ENCODE measurements at regions not wholly inside any gene's neighbourhood (a gene's known extent, or its start where the extent isn't known, plus 50 kb on each side); places are given as distances from the start of the nearest gene placed in this dataset.

GRCh38 chr11:80204021-80204420 is 763.2 kb upstream of the TENM4 start:
- DNase-seq (no peak), FAIRE-seq (no peak)
- no peak overlapping the region for H3K27ac ChIP-seq (ENCODE audit: low read depth in 1 of 3, low read length in 2 of 3)
- H3K4me3 ChIP-seq (ENCODE audit: low read depth in 1 of 3, low read length in 3 of 3) = no peak overlapping the region
- H3K27me3 ChIP-seq (ENCODE audit: control insufficient read depth in 3 of 3, insufficient read depth in 3 of 3, low read length in 3 of 3) = no peaks in the 10 kb centered on the region
- H3K4me1 ChIP-seq (ENCODE audit: control insufficient read depth in 3 of 3, insufficient read depth in 2 of 3, low read depth in 1 of 3, low read length in 2 of 3) = no peaks in the 10 kb centered on the region
- H3K36me3 ChIP-seq (ENCODE audit: control insufficient read depth in 3 of 3, insufficient read depth in 2 of 3, low read depth in 1 of 3, low read length in 3 of 3) = no peaks in the 10 kb centered on the region
- no peaks in the 10 kb centered on the region for H3K9me3 ChIP-seq (ENCODE audit: control insufficient read depth in 2 of 2, insufficient read depth in 1 of 2, low read depth in 1 of 2, low read length in 1 of 2)

- Histone ChIP-seq H3K9me3 (ENCODE audit: control insufficient read depth in 2 of 2, insufficient read depth in 1 of 2, low read depth in 1 of 2, low read length in 1 of 2) (no peaks in the 10 kb centered on the region), H3K27ac (ENCODE audit: low read depth in 1 of 3, low read length in 2 of 3) (no peak overlapping the region), H3K4me3 (ENCODE audit: low read depth in 1 of 3, low read length in 3 of 3) (no peak overlapping the region), H3K36me3 (ENCODE audit: control insufficient read depth in 3 of 3, insufficient read depth in 2 of 3, low read depth in 1 of 3, low read length in 3 of 3) (no peaks in the 10 kb centered on the region), H3K27me3 (ENCODE audit: control insufficient read depth in 3 of 3, insufficient read depth in 3 of 3, low read length in 3 of 3) (no peaks in the 10 kb centered on the region), H3K4me1 (ENCODE audit: control insufficient read depth in 3 of 3, insufficient read depth in 2 of 3, low read depth in 1 of 3, low read length in 2 of 3) (no peaks in the 10 kb centered on the region)
- 79 to 88% (median 86%) methylated on average over 4 of the region's 4 CpGs for WGBS, 3 donors
- DNase-seq (no peak), FAIRE-seq (no peak)
Observed at GRCh38 chr11:80196932-80197554, 756.2 kb upstream of the TENM4 start.

GRCh38 chr11:80196041-80196440 is 755.2 kb upstream of the TENM4 start:
- Histone ChIP-seq H3K9me3 (ENCODE audit: control insufficient read depth in 2 of 2, insufficient read depth in 1 of 2, low read depth in 1 of 2, low read length in 1 of 2) (no peaks in the 10 kb centered on the region), H3K4me3 (ENCODE audit: low read depth in 1 of 3, low read length in 3 of 3) (no peak overlapping the region), H3K27me3 (ENCODE audit: control insufficient read depth in 3 of 3, insufficient read depth in 3 of 3, low read length in 3 of 3) (no peaks in the 10 kb centered on the region), H3K27ac (ENCODE audit: low read depth in 1 of 3, low read length in 2 of 3) (no peak overlapping the region), H3K4me1 (ENCODE audit: control insufficient read depth in 3 of 3, insufficient read depth in 2 of 3, low read depth in 1 of 3, low read length in 2 of 3) (no peaks in the 10 kb centered on the region), H3K36me3 (ENCODE audit: control insufficient read depth in 3 of 3, insufficient read depth in 2 of 3, low read depth in 1 of 3, low read length in 3 of 3) (no peaks in the 10 kb centered on the region)
- FAIRE-seq = no peak
- DNase-seq = no peak

GRCh38 chr11:80194625-80195024 is 753.8 kb upstream of the TENM4 start:
- WGBS, 3 donors = 38 to 47% (median 39%) methylated on average over 1 of the region's 1 CpG
- Histone ChIP-seq H3K9me3 (ENCODE audit: control insufficient read depth in 2 of 2, insufficient read depth in 1 of 2, low read depth in 1 of 2, low read length in 1 of 2) (no peaks in the 10 kb centered on the region), H3K4me1 (ENCODE audit: control insufficient read depth in 3 of 3, insufficient read depth in 2 of 3, low read depth in 1 of 3, low read length in 2 of 3) (no peaks in the 10 kb centered on the region), H3K27me3 (ENCODE audit: control insufficient read depth in 3 of 3, insufficient read depth in 3 of 3, low read length in 3 of 3) (no peaks in the 10 kb centered on the region), H3K36me3 (ENCODE audit: control insufficient read depth in 3 of 3, insufficient read depth in 2 of 3, low read depth in 1 of 3, low read length in 3 of 3) (no peaks in the 10 kb centered on the region), H3K27ac (ENCODE audit: low read depth in 1 of 3, low read length in 2 of 3) (no peak overlapping the region), H3K4me3 (ENCODE audit: low read depth in 1 of 3, low read length in 3 of 3) (no peak overlapping the region)
- FAIRE-seq (no peak), DNase-seq (no peak)

- Histone ChIP-seq H3K4me1 (ENCODE audit: control insufficient read depth in 3 of 3, insufficient read depth in 2 of 3, low read depth in 1 of 3, low read length in 2 of 3) (no peaks in the 10 kb centered on the region), H3K4me3 (ENCODE audit: low read depth in 1 of 3, low read length in 3 of 3) (no peak overlapping the region), H3K36me3 (ENCODE audit: control insufficient read depth in 3 of 3, insufficient read depth in 2 of 3, low read depth in 1 of 3, low read length in 3 of 3) (no peaks in the 10 kb centered on the region), H3K27ac (ENCODE audit: low read depth in 1 of 3, low read length in 2 of 3) (no peak overlapping the region), H3K9me3 (ENCODE audit: control insufficient read depth in 2 of 2, insufficient read depth in 1 of 2, low read depth in 1 of 2, low read length in 1 of 2) (no peaks in the 10 kb centered on the region), H3K27me3 (ENCODE audit: control insufficient read depth in 3 of 3, insufficient read depth in 3 of 3, low read length in 3 of 3) (no peaks in the 10 kb centered on the region)
- no peak for DNase-seq
- WGBS, 3 donors = 65 to 79% (median 77%) methylated on average over 1 of the region's 1 CpG
- FAIRE-seq = no peak
Observed at GRCh38 chr11:80194016-80194415, 753.2 kb upstream of the TENM4 start.

- no peak for DNase-seq
- no peak overlapping the region for H3K4me3 ChIP-seq (ENCODE audit: low read depth in 1 of 3, low read length in 3 of 3)
- no peak for FAIRE-seq
- H3K4me1 ChIP-seq (ENCODE audit: control insufficient read depth in 3 of 3, insufficient read depth in 2 of 3, low read depth in 1 of 3, low read length in 2 of 3) = no peaks in the 10 kb centered on the region
- no peak overlapping the region for H3K27ac ChIP-seq (ENCODE audit: low read depth in 1 of 3, low read length in 2 of 3)
- no peaks in the 10 kb centered on the region for H3K27me3 ChIP-seq (ENCODE audit: control insufficient read depth in 3 of 3, insufficient read depth in 3 of 3, low read length in 3 of 3)
- H3K9me3 ChIP-seq (ENCODE audit: control insufficient read depth in 2 of 2, insufficient read depth in 1 of 2, low read depth in 1 of 2, low read length in 1 of 2) = no peaks in the 10 kb centered on the region
- no peaks in the 10 kb centered on the region for H3K36me3 ChIP-seq (ENCODE audit: control insufficient read depth in 3 of 3, insufficient read depth in 2 of 3, low read depth in 1 of 3, low read length in 3 of 3)
- 62 to 75% (median 72%) methylated on average over 2 of the region's 2 CpGs for WGBS, 3 donors
Observed at GRCh38 chr11:80188076-80188627, 747.3 kb upstream of the TENM4 start.

- no peaks in the 10 kb centered on the region for H3K27me3 ChIP-seq (ENCODE audit: control insufficient read depth in 3 of 3, insufficient read depth in 3 of 3, low read length in 3 of 3)
- no peaks in the 10 kb centered on the region for H3K4me1 ChIP-seq (ENCODE audit: control insufficient read depth in 3 of 3, insufficient read depth in 2 of 3, low read depth in 1 of 3, low read length in 2 of 3)
- 81 to 85% (median 84%) methylated on average over 3 of the region's 3 CpGs for WGBS, 3 donors
- H3K4me3 ChIP-seq (ENCODE audit: low read depth in 1 of 3, low read length in 3 of 3) = no peak overlapping the region
- H3K27ac ChIP-seq (ENCODE audit: low read depth in 1 of 3, low read length in 2 of 3) = no peak overlapping the region
- DNase-seq (no peak), FAIRE-seq (no peak)
- no peaks in the 10 kb centered on the region for H3K9me3 ChIP-seq (ENCODE audit: control insufficient read depth in 2 of 2, insufficient read depth in 1 of 2, low read depth in 1 of 2, low read length in 1 of 2)
- H3K36me3 ChIP-seq (ENCODE audit: control insufficient read depth in 3 of 3, insufficient read depth in 2 of 3, low read depth in 1 of 3, low read length in 3 of 3) = no peaks in the 10 kb centered on the region
Observed at GRCh38 chr11:80186692-80187091, 745.9 kb upstream of the TENM4 start.

- 73 to 78% (median 75%) methylated on average over 3 of the region's 3 CpGs for WGBS, 3 donors
- no peak for FAIRE-seq
- H3K9me3 ChIP-seq (ENCODE audit: control insufficient read depth in 2 of 2, insufficient read depth in 1 of 2, low read depth in 1 of 2, low read length in 1 of 2) = no peaks in the 10 kb centered on the region
- no peaks in the 10 kb centered on the region for H3K36me3 ChIP-seq (ENCODE audit: control insufficient read depth in 3 of 3, insufficient read depth in 2 of 3, low read depth in 1 of 3, low read length in 3 of 3)
- H3K4me1 ChIP-seq (ENCODE audit: control insufficient read depth in 3 of 3, insufficient read depth in 2 of 3, low read depth in 1 of 3, low read length in 2 of 3) = no peaks in the 10 kb centered on the region
- no peak overlapping the region for H3K27ac ChIP-seq (ENCODE audit: low read depth in 1 of 3, low read length in 2 of 3)
- H3K4me3 ChIP-seq (ENCODE audit: low read depth in 1 of 3, low read length in 3 of 3) = no peak overlapping the region
- no peak for DNase-seq
- no peaks in the 10 kb centered on the region for H3K27me3 ChIP-seq (ENCODE audit: control insufficient read depth in 3 of 3, insufficient read depth in 3 of 3, low read length in 3 of 3)
Observed at GRCh38 chr11:80182901-80183300, 742.1 kb upstream of the TENM4 start.

All from small intestine (tissue), 7 donors.